ENCODE measurements at regions not wholly inside any gene's neighbourhood (a gene's known extent, or its start where the extent isn't known, plus 50 kb on each side); places are given as distances from the start of the nearest gene placed in this dataset.

- TF ChIP-seq CTCF (IDR thresholded peaks at IDR 0.05) = no peak
- no peak for TF ChIP-seq EZH2 (IDR thresholded peaks at IDR 0.05)
- TF ChIP-seq EZH2phosphoT487 (IDR thresholded peaks at IDR 0.05) = no peak
Measured at GRCh38 chr5:29113516-29113915, 2075.1 kb upstream of the CDH9 start.
